GM12878 (cell line): ENCODE measurements at regions not wholly inside any gene's neighbourhood (a gene's known extent, or its start where the extent isn't known, plus 50 kb on each side); places are given as distances from the start of the nearest gene placed in this dataset.

ENCODE experiments used
- ATAC-seq: fragments of 200-7000 bp; cut with Tn5 transposase; 3 replicates; pipeline ENCODE4 v1.9.1; 2020; ENCODE audit warnings: mild to moderate bottlenecking, moderate library complexity
- BruUV-seq: library from RNA; stranded (reverse); fragments of 400-500 nt; replicated peaks from 2 replicates; lab custom pipeline; 2021; lab: Mats Ljungman, UMichigan
- CTCF ChIA-PET: fragments of 300-600 bp; sonication (Branson Sonifier 250); formaldehyde crosslinking; extraction: SDS; loops from one replicate; lab custom pipeline; 2021; ENCODE audit warnings: inconsistent platforms; lab: Yijun Ruan, JAX
- POLR2A ChIA-PET: fragments of 350-600 bp; formaldehyde crosslinking; extraction: SDS; loops from one replicate; lab custom pipeline; 2021; ENCODE audit warnings: inconsistent platforms; lab: Charles Lee
- RAD21 ChIA-PET: fragments of 300-600 bp; sonication (Branson Sonifier 250); formaldehyde crosslinking; loops from one replicate; lab custom pipeline; 2023; ENCODE audit warnings: antibody characterized with exemption; ENCODE audit not compliant: unreplicated experiment; lab: Charles Lee
- SMC1A ChIA-PET: fragments of 300-600 bp; sonication (Branson Sonifier 250); formaldehyde crosslinking; loops from one replicate; lab custom pipeline; 2023; ENCODE audit not compliant: unreplicated experiment, uncharacterized antibody; lab: Charles Lee
- DNase-seq: peaks from one replicate; pipeline ENCODE4 v3.0.0-alpha.2; 2011; ENCODE audit warnings: low read depth, low spot score
- FAIRE-seq: peaks from 3 replicates; lab custom pipeline; 2011; peaks lifted over from hg19 to GRCh38; lab: Jason Lieb, UNC
- H2AFZ ChIP-seq: 2 replicates; pipeline ENCODE4 v1.6.0; 2011; ENCODE audit warnings: low read depth, low read length, control low read depth; ENCODE audit not compliant: control insufficient read depth
- H3K27ac ChIP-seq: 2 replicates; pipeline ENCODE4 v1.5.1; 2011; ENCODE audit warnings: control low read depth; ENCODE audit not compliant: control insufficient read depth, insufficient read depth
- H3K27me3 ChIP-seq, 2 experiments: replicated peaks in 1 of 2; 2 replicates each; pipeline versions ENCODE4 v1.6.0 to v1.6.1; 2011; ENCODE audit warnings: low read length in 1 of 2; ENCODE audit not compliant: control insufficient read depth in 2 of 2, insufficient read depth in 2 of 2
- H3K36me3 ChIP-seq, 2 experiments: 2 replicates each; pipeline ENCODE4 v1.5.1; 2011; ENCODE audit warnings: low read length in 1 of 2; ENCODE audit not compliant: control insufficient read depth in 2 of 2, insufficient read depth in 2 of 2
- H3K4me1 ChIP-seq: 2 replicates; pipeline ENCODE4 v1.6.1; 2011; ENCODE audit warnings: mild to moderate bottlenecking, low read length, moderate library complexity, mixed read lengths; ENCODE audit not compliant: control insufficient read depth, insufficient read depth
- H3K4me2 ChIP-seq: 2 replicates; pipeline ENCODE4 v1.6.0; 2011; ENCODE audit warnings: control low read depth; ENCODE audit not compliant: control insufficient read depth, insufficient read depth
- H3K4me3 ChIP-seq: fragments of 200-600 bp; sonication (generic); 2 replicates; pipeline ENCODE4 v1.5.1; 2016
- H3K79me2 ChIP-seq: 2 replicates; pipeline ENCODE4 v1.6.0; 2011; ENCODE audit warnings: low read length; ENCODE audit not compliant: control insufficient read depth, insufficient read depth
- H3K9ac ChIP-seq: 2 replicates; pipeline ENCODE4 v1.8.0; 2011; ENCODE audit warnings: low read length, control low read depth, mixed read lengths; ENCODE audit not compliant: control insufficient read depth, insufficient read depth
- H3K9me3 ChIP-seq: replicated peaks from 3 replicates; pipeline ENCODE4 v1.5.1; 2011; ENCODE audit warnings: mild to moderate bottlenecking, low read length; ENCODE audit not compliant: control insufficient read depth, insufficient read depth
- H4K20me1 ChIP-seq: 2 replicates; pipeline ENCODE4 v1.6.0; 2011; ENCODE audit not compliant: control insufficient read depth, insufficient read depth
- CBX5 ChIP-seq: sonication (generic); IDR thresholded peaks from 2 replicates; pipeline ENCODE4 v1.6.1; 2016; ENCODE audit warnings: low read depth, moderate library complexity, mild to moderate bottlenecking, inconsistent platforms
- HDAC6 ChIP-seq: fragments of 200-600 bp; sonication (generic); IDR thresholded peaks from one replicate; pipeline ENCODE4 v1.8.0; 2017; ENCODE audit warnings: antibody characterized with exemption; ENCODE audit not compliant: unreplicated experiment
- IKZF2 ChIP-seq, 2 experiments: fragments of 450-650 bp; IDR thresholded peaks; 2 replicates each; pipeline ENCODE4 v1.6.1; 2017; ENCODE audit warnings: mild to moderate bottlenecking in 2 of 2, moderate library complexity in 2 of 2
- MXI1 ChIP-seq: fragments of 150-350 bp; IDR thresholded peaks from 2 replicates; pipeline ENCODE4 v1.6.1; 2011; ENCODE audit warnings: low read depth, mild to moderate bottlenecking, inconsistent platforms, low read length, improper control_type of control experiment
- PAX5 ChIP-seq: IDR thresholded peaks from 2 replicates; pipeline ENCODE4 v1.6.1; 2011; ENCODE audit warnings: low read depth, low read length, borderline replicate concordance
- PML ChIP-seq: IDR thresholded peaks from 2 replicates; pipeline ENCODE4 v1.6.1; 2012; ENCODE audit warnings: low read length, inconsistent platforms
- RAD21 ChIP-seq: IDR thresholded peaks from 2 replicates; pipeline ENCODE4 v1.6.1; 2011; ENCODE audit warnings: mild to moderate bottlenecking, low read depth, low read length, moderate library complexity; ENCODE audit not compliant: insufficient read depth
- RAD51 ChIP-seq: fragments of 450-650 bp; IDR thresholded peaks from 2 replicates; pipeline ENCODE4 v1.6.1; 2016; ENCODE audit warnings: moderate library complexity, mild to moderate bottlenecking, inconsistent platforms
- SIN3A ChIP-seq: IDR thresholded peaks from 2 replicates; pipeline ENCODE4 v1.6.1; 2012; ENCODE audit warnings: low read depth, low read length, improper control_type of control experiment
- SMC3 ChIP-seq: IDR thresholded peaks from 2 replicates; pipeline ENCODE4 v1.6.1; 2011; ENCODE audit warnings: low read length, improper control_type of control experiment, borderline replicate concordance
- WGBS: methylation state at CpG from one replicate; pipeline ENCODE4 v1.1.6; 2016; ENCODE audit warnings: low lambda C conversion rate; ENCODE audit not compliant: insufficient replicate concordance, insufficient coverage; ENCODE audit errors: missing lambda C conversion rate; 5-methylcytosine and 5-hydroxymethylcytosine counted together
- in situ Hi-C: fragments of 300-500 bp; cut with MboI; formaldehyde crosslinking; loops from 9 replicates; pipeline ENCODE4 v1.14.3; 2018; ENCODE audit warnings: mixed read lengths
- intact Hi-C: fragments of 100-400 bp; cut with micrococcal nuclease; formaldehyde crosslinking; loops from one replicate; pipeline ENCODE4 v1.14.2; 2022; ENCODE audit not compliant: unreplicated experiment
- TF ChIP-seq, protein P1 (sequence below): fragments of 450-650 bp; formaldehyde crosslinking; IDR thresholded peaks from 2 replicates; pipeline ENCODE4 v1.4.0; 2020; ENCODE audit warnings: mild to moderate bottlenecking, moderate library complexity
- TF ChIP-seq, protein P2 (sequence below), 3 experiments: IDR thresholded peaks in 2 of 3; conservative IDR thresholded peaks in 1 of 3; 2 replicates each; pipeline ENCODE4 v1.5.1; 2011; ENCODE audit warnings: low read depth in 3 of 3, low read length in 3 of 3, mild to moderate bottlenecking in 3 of 3, control low read depth in 2 of 3, moderate library complexity in 2 of 3, inconsistent platforms in 1 of 3, mixed read lengths in 1 of 3; ENCODE audit not compliant: control insufficient read depth in 2 of 3, insufficient read depth in 1 of 3; ENCODE audit errors: extremely low read depth in 1 of 3

DNA sequence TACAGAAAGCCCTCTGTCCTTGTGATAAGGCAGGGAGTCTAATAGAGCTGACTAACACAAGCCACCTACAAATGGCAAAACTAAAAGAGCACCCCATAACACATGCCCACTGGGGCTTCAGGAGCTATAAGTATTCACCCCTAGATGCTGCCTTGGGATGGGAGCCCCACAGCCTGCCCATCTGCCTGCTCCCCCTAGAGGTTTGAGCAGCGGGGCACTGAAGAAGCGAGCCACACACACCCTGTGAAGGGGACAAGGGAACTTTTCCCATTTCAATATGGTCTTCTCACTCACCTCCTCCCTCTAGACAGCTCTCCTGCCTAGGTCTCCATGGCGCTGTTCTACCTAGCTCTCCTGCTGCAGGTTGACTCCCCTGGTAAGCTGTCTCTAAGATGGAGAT lies 261.0 kb downstream of the SHQ1 start:
- Histone ChIP-seq H3K27me3 (no peaks in the 10 kb centered on the region), H2AFZ (no peak overlapping the region), H3K9ac (no peak overlapping the region), H3K9me3 (no peaks in the 10 kb centered on the region), H3K4me3 (no peak overlapping the region), H3K36me3 (no peaks in the 10 kb centered on the region), H4K20me1 (no peaks in the 10 kb centered on the region), H3K4me1 (peaks cover 7% of the 10 kb centered on the region), H3K4me2 (no peak overlapping the region), H3K79me2 (no peaks in the 10 kb centered on the region), H3K27ac (no peak overlapping the region)
- in situ Hi-C loops, result no loop called here
- ChIA-PET CTCF (interaction anchor here (1.0 kb wide), 1 partner anchor 233 kb away, joined by 3 read pairs; no protein-coding TSS in a partner anchor), SMC1A (interaction anchor here (1.4 kb wide), 1 partner anchor 64 kb away, joined by 3 read pairs; no protein-coding TSS in a partner anchor), RAD21 (no interaction called here), POLR2A (no interaction called here)
- DNase-seq (no peak), FAIRE-seq (no peak), ATAC-seq (no peak; the same call in 2 of the 3 replicates)
- 22% methylated on average over 3 of the region's 3 CpGs for WGBS
- intact Hi-C loops, result loop anchor here (10.0 kb wide), 1 partner anchor 228 kb away; no protein-coding TSS in a partner anchor
- BruUV-seq, result no TSS peak
- 0 out of 2 replicates have a peak, but pooled peaks have one; percentile 30 for TF ChIP-seq RAD21
- TF ChIP-seq SMC3, result no peak
- TF ChIP-seq, protein P1, sequence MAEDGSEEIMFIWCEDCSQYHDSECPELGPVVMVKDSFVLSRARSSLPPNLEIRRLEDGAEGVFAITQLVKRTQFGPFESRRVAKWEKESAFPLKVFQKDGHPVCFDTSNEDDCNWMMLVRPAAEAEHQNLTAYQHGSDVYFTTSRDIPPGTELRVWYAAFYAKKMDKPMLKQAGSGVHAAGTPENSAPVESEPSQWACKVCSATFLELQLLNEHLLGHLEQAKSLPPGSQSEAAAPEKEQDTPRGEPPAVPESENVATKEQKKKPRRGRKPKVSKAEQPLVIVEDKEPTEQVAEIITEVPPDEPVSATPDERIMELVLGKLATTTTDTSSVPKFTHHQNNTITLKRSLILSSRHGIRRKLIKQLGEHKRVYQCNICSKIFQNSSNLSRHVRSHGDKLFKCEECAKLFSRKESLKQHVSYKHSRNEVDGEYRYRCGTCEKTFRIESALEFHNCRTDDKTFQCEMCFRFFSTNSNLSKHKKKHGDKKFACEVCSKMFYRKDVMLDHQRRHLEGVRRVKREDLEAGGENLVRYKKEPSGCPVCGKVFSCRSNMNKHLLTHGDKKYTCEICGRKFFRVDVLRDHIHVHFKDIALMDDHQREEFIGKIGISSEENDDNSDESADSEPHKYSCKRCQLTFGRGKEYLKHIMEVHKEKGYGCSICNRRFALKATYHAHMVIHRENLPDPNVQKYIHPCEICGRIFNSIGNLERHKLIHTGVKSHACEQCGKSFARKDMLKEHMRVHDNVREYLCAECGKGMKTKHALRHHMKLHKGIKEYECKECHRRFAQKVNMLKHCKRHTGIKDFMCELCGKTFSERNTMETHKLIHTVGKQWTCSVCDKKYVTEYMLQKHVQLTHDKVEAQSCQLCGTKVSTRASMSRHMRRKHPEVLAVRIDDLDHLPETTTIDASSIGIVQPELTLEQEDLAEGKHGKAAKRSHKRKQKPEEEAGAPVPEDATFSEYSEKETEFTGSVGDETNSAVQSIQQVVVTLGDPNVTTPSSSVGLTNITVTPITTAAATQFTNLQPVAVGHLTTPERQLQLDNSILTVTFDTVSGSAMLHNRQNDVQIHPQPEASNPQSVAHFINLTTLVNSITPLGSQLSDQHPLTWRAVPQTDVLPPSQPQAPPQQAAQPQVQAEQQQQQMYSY, result no peak
- TF ChIP-seq PML, result no peak
- TF ChIP-seq, protein P2, sequence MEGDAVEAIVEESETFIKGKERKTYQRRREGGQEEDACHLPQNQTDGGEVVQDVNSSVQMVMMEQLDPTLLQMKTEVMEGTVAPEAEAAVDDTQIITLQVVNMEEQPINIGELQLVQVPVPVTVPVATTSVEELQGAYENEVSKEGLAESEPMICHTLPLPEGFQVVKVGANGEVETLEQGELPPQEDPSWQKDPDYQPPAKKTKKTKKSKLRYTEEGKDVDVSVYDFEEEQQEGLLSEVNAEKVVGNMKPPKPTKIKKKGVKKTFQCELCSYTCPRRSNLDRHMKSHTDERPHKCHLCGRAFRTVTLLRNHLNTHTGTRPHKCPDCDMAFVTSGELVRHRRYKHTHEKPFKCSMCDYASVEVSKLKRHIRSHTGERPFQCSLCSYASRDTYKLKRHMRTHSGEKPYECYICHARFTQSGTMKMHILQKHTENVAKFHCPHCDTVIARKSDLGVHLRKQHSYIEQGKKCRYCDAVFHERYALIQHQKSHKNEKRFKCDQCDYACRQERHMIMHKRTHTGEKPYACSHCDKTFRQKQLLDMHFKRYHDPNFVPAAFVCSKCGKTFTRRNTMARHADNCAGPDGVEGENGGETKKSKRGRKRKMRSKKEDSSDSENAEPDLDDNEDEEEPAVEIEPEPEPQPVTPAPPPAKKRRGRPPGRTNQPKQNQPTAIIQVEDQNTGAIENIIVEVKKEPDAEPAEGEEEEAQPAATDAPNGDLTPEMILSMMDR (IDR thresholded peaks at IDR 0.05 in 2 of 3, conservative IDR thresholded peaks at IDR 0.05 in 1 of 3; ENCODE audit: control insufficient read depth in 2 of 3, extremely low read depth in 1 of 3, insufficient read depth in 1 of 3, low read depth in 3 of 3, low read length in 3 of 3), result peak in 2 of 3 experiments; percentile 16 to 25; a peak in 2 of 6 replicates
- no peak for TF ChIP-seq SIN3A
- no peak for TF ChIP-seq MXI1
- TF ChIP-seq HDAC6, result no peak
- TF ChIP-seq IKZF2 (IDR thresholded peaks at IDR 0.05), result no peak
- no peak for TF ChIP-seq PAX5
- no peak for TF ChIP-seq CBX5
- no peak for TF ChIP-seq RAD51
